GM21515 (cell line): ENCODE measurements at regions not wholly inside any gene's neighbourhood (a gene's known extent, or its start where the extent isn't known, plus 50 kb on each side); places are given as distances from the start of the nearest gene placed in this dataset.

Experiments
- ATAC-seq: cut with Tn5 transposase; IDR thresholded peaks from one replicate; pipeline ENCODE4 v1.9.1; 2021; ENCODE audit not compliant: unreplicated experiment

DNA sequence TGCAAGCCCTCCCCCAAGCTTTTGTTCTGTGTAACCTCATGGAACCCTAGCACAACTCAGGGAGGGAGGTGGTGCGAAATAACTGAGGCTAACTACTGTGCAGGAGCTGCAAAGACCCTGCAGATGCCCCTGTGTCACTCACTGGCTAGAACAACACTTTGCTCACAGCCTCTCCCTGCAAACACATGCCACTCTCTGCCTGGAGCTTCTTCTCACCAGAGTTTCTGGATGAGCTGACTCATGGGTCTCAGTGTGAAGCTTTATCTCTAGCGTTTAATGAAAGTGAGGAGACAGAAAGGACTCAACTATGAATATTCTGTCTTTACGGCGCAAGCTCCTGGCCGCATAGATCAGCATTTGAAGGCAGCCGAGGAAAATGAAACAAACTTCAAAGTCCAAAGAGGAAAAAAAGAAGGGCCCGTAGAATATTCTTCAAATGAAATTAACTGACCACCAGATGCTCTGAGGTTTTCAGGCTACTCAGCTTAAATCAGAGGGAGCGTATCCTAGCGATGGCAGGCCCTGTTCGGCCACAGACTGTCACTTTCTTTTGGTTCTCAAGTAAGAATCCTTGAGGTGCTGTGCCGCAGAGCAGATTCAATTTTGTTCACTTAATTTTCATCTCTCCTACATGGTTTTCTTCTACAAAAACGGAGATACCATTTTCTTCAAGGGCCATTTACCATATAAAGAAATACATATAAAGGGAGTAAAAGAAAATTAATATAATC, 77.7 kb upstream of the TAS2R1 start:
- ATAC-seq = no peak

GRCh38 chr5:9699681-9700080, 69.5 kb upstream of the TAS2R1 start:
- ATAC-seq = no peak

- ATAC-seq = no peak
These were observed 68.7 kb upstream of the TAS2R1 start for GRCh38 chr5:9698841-9699240.

DNA sequence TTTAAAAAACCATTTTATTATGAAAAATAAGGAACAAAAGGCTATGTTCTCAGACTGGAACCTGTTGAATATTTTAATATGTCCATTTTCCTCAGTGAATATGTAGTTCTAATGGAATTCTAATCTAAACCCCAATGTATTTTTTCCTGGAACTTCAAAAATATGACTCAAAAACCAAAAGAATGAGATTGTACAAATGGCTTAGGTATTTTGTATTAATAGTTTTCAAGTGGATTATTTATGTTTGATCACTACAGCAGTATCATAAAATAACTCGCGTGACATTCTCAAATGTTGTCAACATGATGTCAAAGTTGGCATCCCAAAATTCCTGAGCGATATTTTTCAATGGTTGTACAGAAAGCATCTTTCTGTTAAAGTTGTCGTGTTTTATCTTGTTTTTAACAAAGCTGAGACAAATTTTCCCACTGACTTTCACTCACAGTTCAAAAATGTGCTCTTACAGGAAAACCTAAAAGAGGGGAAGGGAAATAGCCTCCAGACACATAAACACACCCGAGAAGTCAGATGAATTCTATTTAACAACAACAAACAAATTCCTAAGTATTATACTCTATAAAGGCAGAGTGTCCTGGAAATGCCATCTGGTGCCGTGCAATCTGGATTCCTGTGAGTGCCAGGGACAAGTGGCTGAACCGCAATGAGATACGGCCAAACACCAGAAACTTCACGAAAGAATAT, 68.1 kb upstream of the TAS2R1 start:
- no peak for ATAC-seq

DNA sequence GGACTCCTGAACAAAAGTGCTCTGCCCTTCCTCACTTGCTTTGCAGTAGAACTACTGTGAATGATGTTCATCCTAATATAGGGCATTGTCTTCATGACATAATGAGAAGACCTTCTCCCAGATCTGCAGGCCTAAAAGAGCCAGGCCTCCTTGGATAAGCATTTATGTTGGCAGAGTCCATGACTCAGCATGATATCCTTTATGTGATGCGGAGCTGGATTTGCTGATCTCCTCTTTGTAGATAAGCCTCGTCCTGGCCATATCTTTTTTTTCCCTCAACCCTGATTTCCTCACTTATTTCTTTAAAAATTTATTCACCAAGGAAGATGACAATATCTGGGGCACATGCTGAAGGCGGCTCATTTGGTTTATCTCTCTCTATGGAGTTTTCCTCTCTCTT, 62.4 kb upstream of the TAS2R1 start:
- no peak for ATAC-seq

DNA sequence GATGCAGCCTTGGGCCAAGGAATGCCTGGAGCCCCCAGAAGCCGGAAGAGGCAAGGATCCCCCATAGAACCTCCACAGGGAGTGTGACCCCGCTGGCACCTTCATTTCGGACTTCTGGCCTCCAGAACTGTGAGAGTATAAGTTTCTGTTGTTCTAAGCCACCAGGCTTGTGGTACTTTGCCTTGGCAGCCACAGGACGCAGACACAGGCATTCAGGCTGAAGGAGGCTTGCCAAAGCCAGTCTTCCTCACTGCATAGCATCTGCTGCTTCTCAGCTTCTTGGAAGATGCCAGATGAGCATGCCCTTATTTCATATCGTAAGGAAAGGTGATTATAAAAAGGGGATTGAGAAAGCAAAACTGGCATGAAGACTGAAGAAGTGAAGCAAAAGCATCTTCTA, 61.1 kb upstream of the TAS2R1 start:
- ATAC-seq = no peak

DNA sequence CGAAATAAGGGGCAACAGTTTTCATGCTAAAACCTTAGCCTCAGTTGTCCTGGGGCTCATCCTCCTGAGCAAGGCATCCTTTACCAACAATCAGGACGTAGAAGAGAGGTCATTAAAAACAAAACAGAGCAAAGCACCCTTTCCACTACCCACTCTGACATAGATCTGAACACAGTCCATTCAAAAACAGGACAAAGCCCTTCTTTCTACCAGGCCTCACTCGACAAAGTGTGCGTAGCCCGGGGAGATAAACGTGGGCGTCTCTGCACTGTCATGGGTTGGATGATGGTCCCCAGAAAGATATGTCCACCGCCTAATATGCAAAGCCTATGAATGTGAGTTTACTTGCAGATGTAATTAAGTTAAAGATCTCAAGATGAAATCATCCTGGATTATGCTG, 60.6 kb upstream of the TAS2R1 start:
- no peak for ATAC-seq

DNA sequence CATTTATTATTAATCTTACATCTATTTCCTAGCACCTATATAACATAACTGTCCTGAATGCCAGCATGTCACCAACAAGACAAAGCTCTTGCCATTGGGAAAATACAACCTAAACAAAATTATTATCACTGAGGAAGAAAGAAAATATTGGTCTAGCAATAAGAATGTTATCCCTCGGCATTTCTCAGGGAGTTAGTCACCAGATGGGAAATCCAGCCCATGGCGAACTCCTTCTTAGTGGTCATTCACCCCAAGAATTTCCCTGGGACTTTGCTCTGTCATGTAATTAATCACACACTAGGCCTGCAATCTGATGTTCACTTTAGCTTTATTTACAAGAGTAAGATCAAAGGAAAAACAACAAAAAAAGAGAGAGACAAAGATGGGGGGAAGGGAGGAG, 56.1 kb upstream of the TAS2R1 start:
- no peak for ATAC-seq

DNA sequence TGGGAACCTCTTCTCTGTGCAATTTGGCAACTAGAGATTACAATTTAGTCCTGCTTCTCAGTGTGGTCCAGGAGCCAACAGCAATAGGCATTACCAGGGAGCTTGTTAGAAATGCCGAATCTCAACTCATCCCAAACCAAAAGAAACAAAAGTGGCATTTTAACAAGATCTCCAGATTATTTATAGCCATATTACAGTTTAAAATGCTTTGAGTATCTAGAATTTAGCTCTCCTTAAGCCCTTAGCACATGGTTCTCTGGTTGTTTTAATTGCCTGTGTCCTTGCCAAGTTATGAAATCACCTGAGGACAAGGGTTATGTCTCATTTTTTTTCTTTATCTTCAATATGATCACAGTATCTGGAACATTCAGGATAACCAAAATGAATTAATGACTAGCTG, 51.6 kb upstream of the TAS2R1 start:
- ATAC-seq = no peak
